KMS-11 (cell line): ENCODE measurements at regions not wholly inside any gene's neighbourhood (a gene's known extent, or its start where the extent isn't known, plus 50 kb on each side); places are given as distances from the start of the nearest gene placed in this dataset.
"Not testable (repeated sequence)": the region's sequence is repeated elsewhere in the genome, so short reads cannot be mapped to it uniquely, and the experiment has no call there.

Experiments used
- H2AFZ ChIP-seq: fragments of 200-600 bp; sonication (generic); 2 replicates; pipeline ENCODE4 v1.6.1; 2016; ENCODE audit warnings: antibody characterized with exemption, mixed run types, low read depth
- H3K27ac ChIP-seq: fragments of 200-600 bp; sonication (generic); 2 replicates; pipeline ENCODE4 v1.6.1; 2016; ENCODE audit warnings: mild to moderate bottlenecking, mixed run types
- H3K27me3 ChIP-seq: fragments of 200-600 bp; sonication (generic); 2 replicates; pipeline ENCODE4 v1.6.1; 2017; ENCODE audit warnings: mild to moderate bottlenecking, low read depth, mixed run types, moderate library complexity; ENCODE audit not compliant: insufficient read depth
- H3K36me3 ChIP-seq: fragments of 200-600 bp; sonication (generic); 2 replicates; pipeline ENCODE4 v1.6.1; 2017; ENCODE audit warnings: mild to moderate bottlenecking, mixed run types; ENCODE audit not compliant: insufficient read depth
- H3K4me1 ChIP-seq: fragments of 200-600 bp; sonication (generic); 2 replicates; pipeline ENCODE4 v1.6.1; 2016; ENCODE audit warnings: mild to moderate bottlenecking, low read depth, mixed run types; ENCODE audit not compliant: poor library complexity, severe bottlenecking
- H3K4me2 ChIP-seq: fragments of 200-600 bp; sonication (generic); 2 replicates; pipeline ENCODE4 v1.7.0; 2016; ENCODE audit warnings: mild to moderate bottlenecking, mixed run types
- H3K4me3 ChIP-seq: fragments of 200-600 bp; sonication (generic); IDR thresholded peaks from 2 replicates; pipeline ENCODE4 v1.6.1; 2017; ENCODE audit warnings: low read depth, low read length, mixed read lengths; ENCODE audit not compliant: insufficient read depth
- H3K79me2 ChIP-seq: fragments of 200-600 bp; sonication (generic); 2 replicates; pipeline ENCODE4 v1.6.1; 2016; ENCODE audit warnings: low read depth, mixed run types; ENCODE audit not compliant: insufficient read depth
- H3K9ac ChIP-seq: fragments of 200-600 bp; sonication (generic); 2 replicates; pipeline ENCODE4 v1.6.1; 2016; ENCODE audit warnings: mild to moderate bottlenecking, mixed run types
- H4K20me1 ChIP-seq: fragments of 200-600 bp; sonication (generic); 2 replicates; pipeline ENCODE4 v1.6.1; 2016; ENCODE audit warnings: mild to moderate bottlenecking, mixed run types; ENCODE audit not compliant: insufficient read depth
- CTCF ChIP-seq: fragments of 200-600 bp; sonication (generic); conservative IDR thresholded peaks from 2 replicates; pipeline ENCODE4 v1.6.1; 2017; ENCODE audit warnings: low read depth, mild to moderate bottlenecking, antibody characterized with exemption, low read length, moderate library complexity, mixed read lengths

GRCh38 chr9:87382900-87383299 lies 114.8 kb upstream of the DAPK1 start:
- no peak for TF ChIP-seq CTCF
- no peak overlapping the region for H3K9ac ChIP-seq
- H3K4me3 ChIP-seq = no peak overlapping the region
- H2AFZ ChIP-seq = no peak overlapping the region
- no peaks in the 10 kb centered on the region for H3K36me3 ChIP-seq
- no peaks in the 10 kb centered on the region for H4K20me1 ChIP-seq
- H3K79me2 ChIP-seq = no peaks in the 10 kb centered on the region
- no peaks in the 10 kb centered on the region for H3K4me1 ChIP-seq
- H3K27me3 ChIP-seq = no peaks in the 10 kb centered on the region
- H3K27ac ChIP-seq = no peak overlapping the region
- no peak overlapping the region for H3K4me2 ChIP-seq

GRCh38 chr9:87383344-87384150 lies 114.1 kb upstream of the DAPK1 start:
- Histone ChIP-seq H3K4me1 (no peaks in the 10 kb centered on the region), H3K27ac (no peak overlapping the region), H2AFZ (no peak overlapping the region), H3K4me3 (no peak overlapping the region), H3K79me2 (no peaks in the 10 kb centered on the region), H3K27me3 (no peaks in the 10 kb centered on the region), H3K9ac (no peak overlapping the region), H4K20me1 (no peaks in the 10 kb centered on the region), H3K4me2 (no peak overlapping the region), H3K36me3 (no peaks in the 10 kb centered on the region)
- no peak for TF ChIP-seq CTCF

- H3K79me2 ChIP-seq = no peaks in the 10 kb centered on the region
- H3K27ac ChIP-seq = no peak overlapping the region
- no peak overlapping the region for H3K9ac ChIP-seq
- H3K4me1 ChIP-seq = no peaks in the 10 kb centered on the region
- no peak overlapping the region for H2AFZ ChIP-seq
- no peak overlapping the region for H3K4me2 ChIP-seq
- no peak overlapping the region for H3K4me3 ChIP-seq
- no peaks in the 10 kb centered on the region for H3K27me3 ChIP-seq
- H3K36me3 ChIP-seq = no peaks in the 10 kb centered on the region
- no peak for TF ChIP-seq CTCF
- H4K20me1 ChIP-seq = no peaks in the 10 kb centered on the region
Measured at GRCh38 chr9:87386490-87387025, 111.1 kb upstream of the DAPK1 start.

DNA sequence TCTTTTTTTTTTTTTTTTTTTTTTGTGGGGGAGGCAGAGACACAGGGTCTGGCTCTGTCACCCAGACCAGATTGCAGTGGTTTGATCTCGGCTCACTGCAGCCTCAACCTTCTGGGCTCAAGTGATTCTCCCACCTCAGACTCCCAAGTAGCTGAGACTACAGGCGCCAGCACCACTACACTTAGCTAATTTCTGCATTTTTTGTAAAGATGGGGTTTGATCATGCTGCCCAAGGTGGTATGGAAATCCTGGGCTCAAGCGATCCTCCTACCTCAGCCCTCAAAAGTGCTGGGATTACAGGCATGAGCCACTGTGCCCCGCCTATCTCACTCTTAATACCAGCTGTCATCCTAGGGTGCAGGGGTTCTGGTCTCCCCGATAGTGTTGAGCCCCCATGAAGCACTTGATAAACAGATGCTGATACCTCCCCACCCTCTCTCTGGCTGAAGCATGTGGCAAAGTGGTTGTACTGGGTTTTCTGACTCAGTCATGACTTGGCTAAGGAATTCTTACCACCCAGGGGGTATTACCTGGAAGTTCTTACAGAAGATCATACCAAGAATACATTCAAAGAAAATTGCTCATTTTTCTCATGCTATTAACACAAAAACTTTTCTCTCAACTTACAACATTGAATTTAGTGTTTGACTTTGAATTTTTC lies 110.2 kb upstream of the DAPK1 start:
- no peak overlapping the region for H2AFZ ChIP-seq
- TF ChIP-seq CTCF = no peak
- H3K4me2 ChIP-seq = no peak overlapping the region
- H3K36me3 ChIP-seq = no peaks in the 10 kb centered on the region
- H3K4me3 ChIP-seq = no peak overlapping the region
- no peak overlapping the region for H3K27ac ChIP-seq
- no peaks in the 10 kb centered on the region for H4K20me1 ChIP-seq
- H3K27me3 ChIP-seq = no peaks in the 10 kb centered on the region
- H3K79me2 ChIP-seq = no peaks in the 10 kb centered on the region
- H3K9ac ChIP-seq = no peak overlapping the region
- no peaks in the 10 kb centered on the region for H3K4me1 ChIP-seq

DNA sequence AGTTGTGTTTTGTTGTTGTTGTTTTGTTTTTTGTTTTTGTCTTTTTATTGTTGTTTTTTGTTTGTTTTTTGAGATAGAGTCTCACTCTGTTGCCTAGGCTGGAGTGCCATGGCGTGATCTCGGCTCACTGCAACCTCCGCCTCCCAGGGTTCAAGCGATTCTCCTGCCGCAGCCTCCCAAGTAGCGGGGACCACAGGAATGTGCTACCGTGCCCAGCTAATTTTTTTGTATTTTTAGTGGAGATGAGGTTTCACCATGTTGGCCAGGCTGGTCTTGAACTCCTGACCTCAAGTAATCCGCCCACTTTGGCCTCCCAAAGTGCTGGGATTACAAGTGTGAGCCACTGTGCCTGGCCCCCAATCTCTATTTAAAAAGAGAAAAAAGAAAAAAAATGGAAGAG lies 109.0 kb upstream of the DAPK1 start:
- not testable (repeated sequence) for H3K36me3 ChIP-seq, H4K20me1 ChIP-seq, H2AFZ ChIP-seq, H3K4me1 ChIP-seq, H3K4me3 ChIP-seq, H3K27ac ChIP-seq, H3K27me3 ChIP-seq, H3K4me2 ChIP-seq, H3K79me2 ChIP-seq, H3K9ac ChIP-seq
